ENCODE measurements at regions not wholly inside any gene's neighbourhood (a gene's known extent, or its start where the extent isn't known, plus 50 kb on each side); places are given as distances from the start of the nearest gene placed in this dataset.

DNA sequence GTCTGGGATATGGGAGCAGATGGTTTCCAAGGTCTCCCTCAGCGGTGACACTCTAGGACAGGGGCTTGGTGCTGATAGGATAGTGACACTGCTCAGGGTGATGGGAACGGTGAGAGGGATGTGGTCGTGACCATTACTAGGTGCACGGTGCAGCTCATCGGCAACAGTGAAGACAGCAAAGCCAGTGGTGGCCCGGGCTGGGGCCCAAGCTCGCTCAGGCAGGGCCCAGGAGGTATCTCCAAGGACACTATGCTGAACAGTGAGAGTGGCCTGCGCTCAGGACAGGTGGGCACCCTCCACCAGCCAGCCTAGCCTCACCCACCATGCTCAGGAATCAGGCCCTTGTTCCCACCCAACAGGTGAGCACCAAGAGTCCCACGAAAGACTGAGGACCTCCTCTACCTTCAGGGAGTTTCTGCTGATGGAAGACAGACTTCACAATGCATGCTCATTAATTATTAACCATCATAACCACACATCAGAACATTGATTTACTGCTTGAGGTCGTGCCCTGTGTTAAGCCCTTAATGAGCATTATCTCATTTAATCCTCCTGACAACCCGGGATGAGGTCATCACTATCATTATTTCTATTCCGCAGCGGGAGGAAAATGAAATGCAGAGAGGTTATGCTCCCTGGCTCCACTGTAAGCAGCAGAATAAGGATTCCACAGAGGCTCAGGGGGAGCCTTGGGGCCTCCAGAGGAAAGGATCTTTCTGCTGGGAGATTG is 269.4 kb downstream of the UACA start:
- TF ChIP-seq, protein P1, sequence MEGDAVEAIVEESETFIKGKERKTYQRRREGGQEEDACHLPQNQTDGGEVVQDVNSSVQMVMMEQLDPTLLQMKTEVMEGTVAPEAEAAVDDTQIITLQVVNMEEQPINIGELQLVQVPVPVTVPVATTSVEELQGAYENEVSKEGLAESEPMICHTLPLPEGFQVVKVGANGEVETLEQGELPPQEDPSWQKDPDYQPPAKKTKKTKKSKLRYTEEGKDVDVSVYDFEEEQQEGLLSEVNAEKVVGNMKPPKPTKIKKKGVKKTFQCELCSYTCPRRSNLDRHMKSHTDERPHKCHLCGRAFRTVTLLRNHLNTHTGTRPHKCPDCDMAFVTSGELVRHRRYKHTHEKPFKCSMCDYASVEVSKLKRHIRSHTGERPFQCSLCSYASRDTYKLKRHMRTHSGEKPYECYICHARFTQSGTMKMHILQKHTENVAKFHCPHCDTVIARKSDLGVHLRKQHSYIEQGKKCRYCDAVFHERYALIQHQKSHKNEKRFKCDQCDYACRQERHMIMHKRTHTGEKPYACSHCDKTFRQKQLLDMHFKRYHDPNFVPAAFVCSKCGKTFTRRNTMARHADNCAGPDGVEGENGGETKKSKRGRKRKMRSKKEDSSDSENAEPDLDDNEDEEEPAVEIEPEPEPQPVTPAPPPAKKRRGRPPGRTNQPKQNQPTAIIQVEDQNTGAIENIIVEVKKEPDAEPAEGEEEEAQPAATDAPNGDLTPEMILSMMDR (IDR thresholded peaks at IDR 0.05), result no peak
- no peak for TF ChIP-seq POLR2A (IDR thresholded peaks at IDR 0.05)
